ENCODE measurements at regions not wholly inside any gene's neighbourhood (a gene's known extent, or its start where the extent isn't known, plus 50 kb on each side); places are given as distances from the start of the nearest gene placed in this dataset.

- TF ChIP-seq CTCF (IDR thresholded peaks at IDR 0.05) = no peak
- TF ChIP-seq NR1H2 (CRISPR knock-in tag; IDR thresholded peaks at IDR 0.05) = no peak
- TF ChIP-seq CBFB (CRISPR knock-in tag; IDR thresholded peaks at IDR 0.05; ENCODE audit: low read depth) = no peak
- no peak for TF ChIP-seq ATF3 (CRISPR knock-in tag; conservative IDR thresholded peaks at IDR 0.05)
- TF ChIP-seq ETV6 (CRISPR knock-in tag; IDR thresholded peaks at IDR 0.05) = no peak
- TF ChIP-seq E2F5 (CRISPR knock-in tag; IDR thresholded peaks at IDR 0.05) = no peak
- TF ChIP-seq, protein P1, sequence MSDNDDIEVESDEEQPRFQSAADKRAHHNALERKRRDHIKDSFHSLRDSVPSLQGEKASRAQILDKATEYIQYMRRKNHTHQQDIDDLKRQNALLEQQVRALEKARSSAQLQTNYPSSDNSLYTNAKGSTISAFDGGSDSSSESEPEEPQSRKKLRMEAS (CRISPR knock-in tag; IDR thresholded peaks at IDR 0.05) = no peak
- no peak for TF ChIP-seq ATF2 (CRISPR knock-in tag; IDR thresholded peaks at IDR 0.05; ENCODE audit: borderline replicate concordance, low read depth)
- TF ChIP-seq, protein P2, sequence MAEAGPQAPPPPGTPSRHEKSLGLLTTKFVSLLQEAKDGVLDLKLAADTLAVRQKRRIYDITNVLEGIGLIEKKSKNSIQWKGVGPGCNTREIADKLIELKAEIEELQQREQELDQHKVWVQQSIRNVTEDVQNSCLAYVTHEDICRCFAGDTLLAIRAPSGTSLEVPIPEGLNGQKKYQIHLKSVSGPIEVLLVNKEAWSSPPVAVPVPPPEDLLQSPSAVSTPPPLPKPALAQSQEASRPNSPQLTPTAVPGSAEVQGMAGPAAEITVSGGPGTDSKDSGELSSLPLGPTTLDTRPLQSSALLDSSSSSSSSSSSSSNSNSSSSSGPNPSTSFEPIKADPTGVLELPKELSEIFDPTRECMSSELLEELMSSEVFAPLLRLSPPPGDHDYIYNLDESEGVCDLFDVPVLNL (CRISPR knock-in tag; IDR thresholded peaks at IDR 0.05; ENCODE audit: borderline replicate concordance, low read depth) = no peak
- TF ChIP-seq, protein P3, sequence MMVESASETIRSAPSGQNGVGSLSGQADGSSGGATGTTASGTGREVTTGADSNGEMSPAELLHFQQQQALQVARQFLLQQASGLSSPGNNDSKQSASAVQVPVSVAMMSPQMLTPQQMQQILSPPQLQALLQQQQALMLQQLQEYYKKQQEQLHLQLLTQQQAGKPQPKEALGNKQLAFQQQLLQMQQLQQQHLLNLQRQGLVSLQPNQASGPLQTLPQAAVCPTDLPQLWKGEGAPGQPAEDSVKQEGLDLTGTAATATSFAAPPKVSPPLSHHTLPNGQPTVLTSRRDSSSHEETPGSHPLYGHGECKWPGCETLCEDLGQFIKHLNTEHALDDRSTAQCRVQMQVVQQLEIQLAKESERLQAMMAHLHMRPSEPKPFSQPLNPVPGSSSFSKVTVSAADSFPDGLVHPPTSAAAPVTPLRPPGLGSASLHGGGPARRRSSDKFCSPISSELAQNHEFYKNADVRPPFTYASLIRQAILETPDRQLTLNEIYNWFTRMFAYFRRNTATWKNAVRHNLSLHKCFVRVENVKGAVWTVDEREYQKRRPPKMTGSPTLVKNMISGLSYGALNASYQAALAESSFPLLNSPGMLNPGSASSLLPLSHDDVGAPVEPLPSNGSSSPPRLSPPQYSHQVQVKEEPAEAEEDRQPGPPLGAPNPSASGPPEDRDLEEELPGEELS (CRISPR knock-in tag; IDR thresholded peaks at IDR 0.05) = no peak
These were observed 93.2 kb upstream of the KIF5B start for GRCh38 chr10:32149252-32149955.

Measured in WTC11 (cell line).